ENCODE measurements at regions not wholly inside any gene's neighbourhood (a gene's known extent, or its start where the extent isn't known, plus 50 kb on each side); places are given as distances from the start of the nearest gene placed in this dataset.
A peak's percentile ranks its signal among the peaks of the same experiment; 100 is the strongest.

DNA sequence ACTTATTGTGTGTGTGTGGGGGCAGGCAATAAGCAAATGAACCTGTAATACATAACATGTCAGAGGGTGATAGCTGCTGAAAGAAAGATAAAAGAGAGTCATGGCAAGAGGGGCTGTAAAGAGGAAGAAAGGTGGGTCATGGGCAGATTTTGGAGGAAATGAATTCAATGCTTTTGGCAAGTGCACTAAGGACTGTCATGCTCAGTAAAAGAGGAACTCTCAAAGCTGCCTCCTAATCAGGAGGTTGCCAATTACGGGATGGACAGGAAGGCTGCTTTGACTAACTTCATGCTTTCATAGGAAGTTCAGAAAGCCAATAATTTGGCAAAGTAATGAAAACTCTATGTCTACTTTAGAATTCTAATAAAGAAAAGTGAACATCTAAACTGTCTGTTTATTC lies 401.2 kb downstream of the SH2D4B start:
- TF ChIP-seq, protein P1, sequence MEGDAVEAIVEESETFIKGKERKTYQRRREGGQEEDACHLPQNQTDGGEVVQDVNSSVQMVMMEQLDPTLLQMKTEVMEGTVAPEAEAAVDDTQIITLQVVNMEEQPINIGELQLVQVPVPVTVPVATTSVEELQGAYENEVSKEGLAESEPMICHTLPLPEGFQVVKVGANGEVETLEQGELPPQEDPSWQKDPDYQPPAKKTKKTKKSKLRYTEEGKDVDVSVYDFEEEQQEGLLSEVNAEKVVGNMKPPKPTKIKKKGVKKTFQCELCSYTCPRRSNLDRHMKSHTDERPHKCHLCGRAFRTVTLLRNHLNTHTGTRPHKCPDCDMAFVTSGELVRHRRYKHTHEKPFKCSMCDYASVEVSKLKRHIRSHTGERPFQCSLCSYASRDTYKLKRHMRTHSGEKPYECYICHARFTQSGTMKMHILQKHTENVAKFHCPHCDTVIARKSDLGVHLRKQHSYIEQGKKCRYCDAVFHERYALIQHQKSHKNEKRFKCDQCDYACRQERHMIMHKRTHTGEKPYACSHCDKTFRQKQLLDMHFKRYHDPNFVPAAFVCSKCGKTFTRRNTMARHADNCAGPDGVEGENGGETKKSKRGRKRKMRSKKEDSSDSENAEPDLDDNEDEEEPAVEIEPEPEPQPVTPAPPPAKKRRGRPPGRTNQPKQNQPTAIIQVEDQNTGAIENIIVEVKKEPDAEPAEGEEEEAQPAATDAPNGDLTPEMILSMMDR (IDR thresholded peaks at IDR 0.05), result no peak

DNA sequence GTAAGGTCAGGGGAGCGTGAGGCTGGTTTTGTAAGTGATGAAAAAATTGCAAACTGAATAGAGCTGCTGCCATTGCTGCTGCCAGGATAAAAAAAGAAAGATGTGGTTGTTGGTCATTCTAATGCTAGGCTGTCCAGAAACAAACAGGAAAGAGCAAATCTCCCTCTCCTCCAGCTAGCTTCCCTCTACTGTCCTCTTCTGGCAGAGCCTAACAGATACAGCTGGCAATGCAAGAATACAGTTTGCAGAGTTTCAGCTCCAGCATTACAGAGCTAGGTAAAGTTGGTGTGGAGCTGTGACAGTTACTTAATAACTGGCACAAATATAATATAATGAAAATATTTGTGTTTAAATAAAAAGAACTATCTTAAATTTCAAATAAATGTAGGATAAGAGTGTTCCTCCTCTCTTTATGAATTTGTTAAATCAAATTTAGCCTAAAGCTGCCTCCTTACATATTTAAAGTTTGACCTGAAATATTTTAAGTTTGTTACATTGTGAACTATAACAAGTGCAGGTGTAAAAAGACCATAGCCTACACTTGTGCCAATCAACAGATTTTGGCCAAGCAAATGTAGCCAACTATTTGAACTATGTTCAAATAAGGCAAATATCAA lies 407.7 kb downstream of the SH2D4B start:
- TF ChIP-seq, protein P1 (IDR thresholded peaks at IDR 0.05), result peak; percentile 92

DNA sequence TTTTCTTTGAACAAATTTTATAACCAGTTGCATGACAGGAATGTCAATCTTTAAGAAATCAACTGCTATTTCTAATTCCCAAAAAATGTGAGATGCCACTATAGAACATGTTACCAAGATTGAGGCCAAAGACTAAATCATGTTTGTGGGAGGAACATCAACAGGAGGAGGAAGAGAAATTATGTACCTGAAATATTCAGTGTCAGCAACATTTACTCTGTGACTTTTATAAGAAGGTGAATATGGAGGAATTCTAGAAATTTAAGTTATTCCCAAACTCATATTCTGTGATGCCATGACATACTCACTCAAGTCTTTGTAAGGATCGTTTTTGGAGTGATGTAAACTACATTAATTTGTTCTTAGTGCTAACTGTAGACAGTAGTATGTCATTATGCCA lies 408.4 kb downstream of the SH2D4B start:
- TF ChIP-seq, protein P1 (IDR thresholded peaks at IDR 0.05), result no peak

DNA sequence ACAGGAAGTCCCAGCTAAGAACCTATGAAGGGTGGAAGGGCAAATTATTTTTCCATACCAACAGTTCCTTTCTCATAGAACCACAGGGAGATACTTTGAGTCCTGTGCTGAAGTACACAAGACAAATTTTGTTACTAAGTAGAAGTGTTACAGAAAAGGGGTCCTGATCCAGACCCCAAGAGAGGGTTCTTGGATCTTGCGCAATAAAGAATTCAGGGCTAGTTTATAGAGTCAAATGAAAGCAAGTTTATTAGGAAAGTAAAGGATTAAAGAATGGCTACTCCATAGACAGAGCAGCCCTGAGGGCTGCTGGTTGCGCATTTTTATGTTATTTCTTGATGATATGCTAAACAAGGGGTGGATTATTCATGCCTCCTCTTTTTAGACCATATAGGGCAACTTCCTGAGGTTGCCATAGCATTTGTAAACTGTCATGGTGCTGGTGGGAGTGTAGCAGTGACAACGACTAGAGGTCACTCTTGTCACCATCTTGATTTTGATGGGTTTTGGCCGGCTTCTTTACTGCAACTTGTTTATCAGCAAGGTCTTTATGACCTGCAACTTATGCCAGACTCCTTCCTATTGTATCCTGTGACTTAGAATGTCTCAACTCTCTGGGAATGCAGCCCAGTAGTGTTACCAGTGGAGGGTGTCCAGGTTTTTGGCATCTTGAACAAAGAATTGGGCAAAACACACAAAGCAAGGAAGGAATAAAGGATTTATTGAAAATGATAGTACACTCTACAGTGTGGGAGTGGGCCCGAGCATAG lies 409.4 kb downstream of the SH2D4B start:
- TF ChIP-seq, protein P1 (IDR thresholded peaks at IDR 0.05), result peak; percentile 38

DNA sequence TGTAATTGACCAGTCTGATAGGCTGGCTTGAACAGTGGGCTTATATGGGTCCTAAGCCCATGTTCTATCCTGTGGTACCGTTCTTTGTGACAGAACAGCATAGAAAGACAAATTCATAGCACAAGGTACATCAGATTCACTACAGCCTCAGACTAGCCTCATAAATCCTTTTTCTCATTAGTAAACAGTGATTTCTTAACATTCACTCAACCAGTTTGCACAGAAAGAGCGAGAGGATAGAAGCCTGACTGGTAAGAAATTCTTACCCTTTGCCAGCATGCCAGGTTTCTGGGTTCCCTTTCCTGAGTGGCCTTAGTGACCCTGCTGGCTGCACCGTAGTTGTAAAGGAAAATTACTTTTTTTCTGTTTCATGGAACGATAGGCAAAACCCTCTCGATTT lies 412.1 kb downstream of the SH2D4B start:
- TF ChIP-seq, protein P1 (IDR thresholded peaks at IDR 0.05), result no peak

DNA sequence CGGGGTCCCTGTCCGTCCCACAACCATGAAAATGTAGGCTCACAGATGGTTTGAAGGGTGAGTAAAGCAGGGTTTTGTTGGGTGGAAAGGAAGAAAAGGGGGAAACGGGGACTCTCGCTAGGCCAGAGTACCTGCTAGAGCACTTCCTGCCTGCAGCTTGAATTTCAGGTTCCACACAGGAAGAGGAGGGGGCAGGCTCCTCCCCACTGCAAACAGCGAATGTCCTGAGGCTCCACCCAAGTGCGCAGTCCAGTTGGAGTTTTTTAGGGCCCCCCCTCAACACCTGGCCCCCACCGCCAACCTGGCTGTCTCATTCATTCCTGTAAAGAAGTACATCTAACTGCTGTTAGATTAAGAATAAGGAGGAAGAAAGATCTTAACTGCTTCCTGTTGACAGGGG lies 414.7 kb downstream of the SH2D4B start:
- TF ChIP-seq, protein P1 (IDR thresholded peaks at IDR 0.05), result no peak

DNA sequence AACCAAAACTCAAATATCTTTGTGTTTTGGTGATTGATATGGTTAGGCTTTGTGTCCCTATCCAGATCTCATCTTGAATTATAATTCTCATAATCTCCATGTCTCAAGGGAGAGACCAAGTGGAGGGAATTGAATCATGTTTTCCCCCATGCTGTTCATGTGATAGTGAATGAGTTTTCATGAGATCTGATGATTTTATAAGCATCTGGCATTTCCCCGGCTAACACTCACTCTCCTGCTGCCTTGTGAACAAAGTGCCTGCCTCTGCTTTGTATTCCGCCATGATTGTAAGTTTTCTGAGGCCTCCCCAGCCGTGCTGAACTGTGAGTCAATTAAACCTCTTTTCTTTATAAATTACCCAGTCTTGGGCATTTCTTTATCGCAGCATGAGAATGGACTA lies 419.5 kb downstream of the SH2D4B start:
- TF ChIP-seq, protein P1 (IDR thresholded peaks at IDR 0.05), result no peak

Measured in LNCAP (cell line).